H1 (cell line): ENCODE measurements at regions not wholly inside any gene's neighbourhood (a gene's known extent, or its start where the extent isn't known, plus 50 kb on each side); places are given as distances from the start of the nearest gene placed in this dataset.

Experiments
- CTCF ChIP-seq, 3 experiments: IDR thresholded peaks; 1 replicate in 2 of 3; 2 replicates in 1 of 3; pipeline versions ENCODE4 v1.5.1 to v1.6.1; 2011; ENCODE audit warnings: low read length in 3 of 3, mild to moderate bottlenecking in 3 of 3, inconsistent platforms in 2 of 3, low read depth in 1 of 3, moderate library complexity in 1 of 3; ENCODE audit not compliant: insufficient read depth in 1 of 3; ENCODE audit errors: control extremely low read depth in 1 of 3
- GABPA ChIP-seq: IDR thresholded peaks from 2 replicates; pipeline ENCODE4 v1.6.1; 2011; ENCODE audit warnings: mild to moderate bottlenecking, low read length, moderate library complexity, borderline replicate concordance; ENCODE audit not compliant: insufficient read depth

DNA sequence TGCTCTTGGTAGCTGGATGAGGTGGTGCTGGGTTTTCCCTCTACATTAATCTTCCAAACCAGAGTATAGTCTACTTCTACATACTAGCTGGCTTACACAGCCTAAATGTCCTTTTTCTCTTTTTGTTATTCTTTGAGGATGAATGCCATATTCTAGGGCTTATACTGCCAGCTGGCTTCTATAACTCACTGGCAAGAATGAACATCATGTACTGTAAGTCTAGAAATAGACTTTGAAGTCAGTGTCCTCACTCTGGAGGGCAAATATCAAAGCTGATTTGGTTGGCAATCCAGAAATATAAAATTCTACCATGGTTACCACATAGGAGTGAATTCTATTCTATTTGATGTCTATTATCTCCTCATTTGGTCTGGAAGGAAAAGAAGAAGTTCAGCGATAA lies 251.7 kb upstream of the TYRP1 start:
- TF ChIP-seq GABPA = no peak
- TF ChIP-seq CTCF (IDR thresholded peaks at IDR 0.05; ENCODE audit: control extremely low read depth in 1 of 3, insufficient read depth in 1 of 3, low read depth in 1 of 3, low read length in 3 of 3) = no peak
